GM12878 (cell line): ENCODE measurements at regions not wholly inside any gene's neighbourhood (a gene's known extent, or its start where the extent isn't known, plus 50 kb on each side); places are given as distances from the start of the nearest gene placed in this dataset.

Experiments used
- CHD4 ChIP-seq: fragments of 200-600 bp; sonication (generic); IDR thresholded peaks from 2 replicates; pipeline ENCODE4 v1.6.1; 2016; ENCODE audit warnings: mild to moderate bottlenecking
- EZH2 ChIP-seq: IDR thresholded peaks from 2 replicates; pipeline ENCODE4 v1.6.1; 2012; ENCODE audit warnings: low read depth, mild to moderate bottlenecking, control low read depth, inconsistent platforms, low read length, borderline replicate concordance; ENCODE audit not compliant: control insufficient read depth
- FOXM1 ChIP-seq: IDR thresholded peaks from 2 replicates; pipeline ENCODE4 v1.6.1; 2012; ENCODE audit warnings: low read depth, mild to moderate bottlenecking, inconsistent platforms, low read length, moderate library complexity
- JUND ChIP-seq: IDR thresholded peaks from 2 replicates; pipeline ENCODE4 v1.6.1; 2012; ENCODE audit warnings: low read depth, mild to moderate bottlenecking, low read length, improper control_type of control experiment, moderate library complexity
- MYC ChIP-seq: IDR thresholded peaks from 2 replicates; pipeline ENCODE4 v1.6.1; 2011; ENCODE audit warnings: mild to moderate bottlenecking, low read length, moderate library complexity, inconsistent platforms; ENCODE audit not compliant: insufficient read depth, insufficient replicate concordance, insufficient read length, severe bottlenecking
- NR2C2 ChIP-seq: IDR thresholded peaks from 2 replicates; pipeline ENCODE4 v1.6.1; 2011; ENCODE audit warnings: borderline replicate concordance, low read depth; ENCODE audit not compliant: control insufficient read depth, insufficient read length
- POLR2A ChIP-seq: IDR thresholded peaks from 2 replicates; pipeline ENCODE4 v1.6.1; 2011; ENCODE audit warnings: low read depth, mild to moderate bottlenecking, low read length
- POLR2AphosphoS5 ChIP-seq: IDR thresholded peaks from 2 replicates; pipeline ENCODE4 v1.6.1; 2011; ENCODE audit warnings: mild to moderate bottlenecking, low read length, inconsistent platforms
- RAD51 ChIP-seq: fragments of 450-650 bp; IDR thresholded peaks from 2 replicates; pipeline ENCODE4 v1.6.1; 2016; ENCODE audit warnings: moderate library complexity, mild to moderate bottlenecking, inconsistent platforms
- SRF ChIP-seq, 2 experiments: IDR thresholded peaks; 2 replicates each; pipeline ENCODE4 v1.6.1; 2011; ENCODE audit warnings: low read depth in 2 of 2, low read length in 2 of 2, mild to moderate bottlenecking in 1 of 2, moderate library complexity in 1 of 2
- YBX1 ChIP-seq: fragments of 450-650 bp; IDR thresholded peaks from 2 replicates; pipeline ENCODE4 v1.6.1; 2016; ENCODE audit warnings: antibody characterized with exemption
- ZBED1 ChIP-seq: IDR thresholded peaks from 2 replicates; pipeline ENCODE4 v1.6.1; 2016; ENCODE audit warnings: borderline replicate concordance
- TF ChIP-seq, protein P1 (sequence below): fragments of 450-650 bp; IDR thresholded peaks from 2 replicates; pipeline ENCODE4 v1.6.1; 2016; ENCODE audit warnings: mild to moderate bottlenecking
- TF ChIP-seq, protein P2 (sequence below), 3 experiments: IDR thresholded peaks in 2 of 3; conservative IDR thresholded peaks in 1 of 3; 2 replicates each; pipeline ENCODE4 v1.5.1; 2011; ENCODE audit warnings: low read depth in 3 of 3, low read length in 3 of 3, mild to moderate bottlenecking in 3 of 3, control low read depth in 2 of 3, moderate library complexity in 2 of 3, inconsistent platforms in 1 of 3, mixed read lengths in 1 of 3; ENCODE audit not compliant: control insufficient read depth in 2 of 3, insufficient read depth in 1 of 3; ENCODE audit errors: extremely low read depth in 1 of 3

DNA sequence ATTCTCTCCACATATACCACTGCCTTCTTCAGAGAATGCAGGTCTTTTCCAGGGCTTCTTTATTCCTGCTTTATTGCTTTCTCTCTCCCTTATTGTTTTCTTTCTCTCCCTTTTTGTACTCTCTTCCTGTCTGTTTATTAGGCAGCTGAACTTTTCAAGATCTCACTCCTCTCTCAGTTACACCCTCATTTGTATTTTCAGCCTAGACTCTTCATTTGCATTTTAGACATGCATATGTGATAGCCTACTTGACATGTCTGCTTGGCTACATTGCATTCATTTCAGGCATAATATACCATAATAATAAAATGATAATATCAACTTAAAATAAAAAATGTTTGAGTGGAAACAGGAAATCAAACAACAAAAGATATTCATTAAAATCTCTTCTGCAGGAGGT lies 377.9 kb upstream of the TNC start:
- TF ChIP-seq POLR2A (no peak), YBX1 (no peak), ZBED1 (no peak), FOXM1 (no peak), RAD51 (no peak), CHD4 (no peak), MYC (no peak), EZH2 (no peak), JUND (no peak), NR2C2 (no peak), POLR2AphosphoS5 (no peak), SRF (IDR thresholded peaks at IDR 0.05; ENCODE audit: low read depth in 2 of 2, low read length in 2 of 2) (no peak)
- TF ChIP-seq, protein P1, sequence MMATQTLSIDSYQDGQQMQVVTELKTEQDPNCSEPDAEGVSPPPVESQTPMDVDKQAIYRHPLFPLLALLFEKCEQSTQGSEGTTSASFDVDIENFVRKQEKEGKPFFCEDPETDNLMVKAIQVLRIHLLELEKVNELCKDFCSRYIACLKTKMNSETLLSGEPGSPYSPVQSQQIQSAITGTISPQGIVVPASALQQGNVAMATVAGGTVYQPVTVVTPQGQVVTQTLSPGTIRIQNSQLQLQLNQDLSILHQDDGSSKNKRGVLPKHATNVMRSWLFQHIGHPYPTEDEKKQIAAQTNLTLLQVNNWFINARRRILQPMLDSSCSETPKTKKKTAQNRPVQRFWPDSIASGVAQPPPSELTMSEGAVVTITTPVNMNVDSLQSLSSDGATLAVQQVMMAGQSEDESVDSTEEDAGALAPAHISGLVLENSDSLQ: no peak
- TF ChIP-seq, protein P2, sequence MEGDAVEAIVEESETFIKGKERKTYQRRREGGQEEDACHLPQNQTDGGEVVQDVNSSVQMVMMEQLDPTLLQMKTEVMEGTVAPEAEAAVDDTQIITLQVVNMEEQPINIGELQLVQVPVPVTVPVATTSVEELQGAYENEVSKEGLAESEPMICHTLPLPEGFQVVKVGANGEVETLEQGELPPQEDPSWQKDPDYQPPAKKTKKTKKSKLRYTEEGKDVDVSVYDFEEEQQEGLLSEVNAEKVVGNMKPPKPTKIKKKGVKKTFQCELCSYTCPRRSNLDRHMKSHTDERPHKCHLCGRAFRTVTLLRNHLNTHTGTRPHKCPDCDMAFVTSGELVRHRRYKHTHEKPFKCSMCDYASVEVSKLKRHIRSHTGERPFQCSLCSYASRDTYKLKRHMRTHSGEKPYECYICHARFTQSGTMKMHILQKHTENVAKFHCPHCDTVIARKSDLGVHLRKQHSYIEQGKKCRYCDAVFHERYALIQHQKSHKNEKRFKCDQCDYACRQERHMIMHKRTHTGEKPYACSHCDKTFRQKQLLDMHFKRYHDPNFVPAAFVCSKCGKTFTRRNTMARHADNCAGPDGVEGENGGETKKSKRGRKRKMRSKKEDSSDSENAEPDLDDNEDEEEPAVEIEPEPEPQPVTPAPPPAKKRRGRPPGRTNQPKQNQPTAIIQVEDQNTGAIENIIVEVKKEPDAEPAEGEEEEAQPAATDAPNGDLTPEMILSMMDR (IDR thresholded peaks at IDR 0.05 in 2 of 3, conservative IDR thresholded peaks at IDR 0.05 in 1 of 3; ENCODE audit: control insufficient read depth in 2 of 3, extremely low read depth in 1 of 3, insufficient read depth in 1 of 3, low read depth in 3 of 3, low read length in 3 of 3): no peak
